SK-N-DZ (cell line): ENCODE measurements at regions not wholly inside any gene's neighbourhood (a gene's known extent, or its start where the extent isn't known, plus 50 kb on each side); places are given as distances from the start of the nearest gene placed in this dataset.

Experiments used
- DNase-seq: peaks from one replicate; pipeline ENCODE4 v3.0.0-alpha.2; 2015; ENCODE audit warnings: low spot score

DNA sequence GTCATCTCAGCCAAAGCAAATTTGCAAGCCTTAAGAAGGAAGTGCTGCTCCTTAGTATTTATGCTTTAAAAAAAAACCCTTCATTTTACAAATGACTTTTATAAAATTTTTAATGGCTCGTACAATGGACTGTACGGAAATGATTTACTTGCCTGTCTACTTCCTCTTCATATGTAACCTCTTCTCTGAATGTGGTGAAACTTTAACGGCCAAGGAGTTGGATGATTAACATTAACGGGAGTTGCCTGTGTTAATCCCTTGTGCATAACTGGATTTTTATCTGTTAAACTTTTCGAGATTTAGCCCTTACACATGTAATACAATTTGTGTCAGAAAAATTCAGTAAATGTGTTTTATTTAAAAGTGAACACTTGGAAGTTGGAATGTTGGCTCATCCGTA is 429.4 kb downstream of the TBC1D4 start:
- DNase-seq = no peak

DNA sequence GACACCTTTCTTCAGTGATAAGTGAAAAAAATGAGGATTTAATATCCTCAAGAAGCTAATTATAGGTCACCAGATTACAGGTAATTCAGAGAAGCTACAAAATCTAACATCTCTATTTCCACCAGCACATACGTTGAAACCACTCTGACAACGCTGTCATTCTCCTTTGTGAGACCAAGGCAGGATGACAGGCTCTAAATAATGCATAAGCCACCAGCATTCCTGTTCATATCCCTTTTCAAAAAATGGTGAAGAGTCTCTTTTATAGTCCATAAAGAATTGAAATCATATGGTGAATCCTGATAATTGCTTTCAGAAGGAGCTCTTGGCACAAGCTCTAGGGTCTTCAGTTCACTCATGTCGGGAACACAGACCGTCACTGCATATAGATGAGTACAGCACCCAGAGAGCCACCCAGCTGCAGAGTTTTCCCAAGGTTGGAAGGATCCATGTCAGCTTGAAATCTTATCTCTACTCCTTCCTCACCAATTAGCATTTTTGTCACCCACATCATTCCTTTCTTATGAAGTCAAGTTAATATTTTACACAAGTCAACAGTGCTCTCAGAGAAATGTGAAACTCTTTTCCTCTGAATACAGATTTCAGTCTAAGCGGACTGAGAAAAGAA is 431.4 kb downstream of the TBC1D4 start:
- no peak for DNase-seq

DNA sequence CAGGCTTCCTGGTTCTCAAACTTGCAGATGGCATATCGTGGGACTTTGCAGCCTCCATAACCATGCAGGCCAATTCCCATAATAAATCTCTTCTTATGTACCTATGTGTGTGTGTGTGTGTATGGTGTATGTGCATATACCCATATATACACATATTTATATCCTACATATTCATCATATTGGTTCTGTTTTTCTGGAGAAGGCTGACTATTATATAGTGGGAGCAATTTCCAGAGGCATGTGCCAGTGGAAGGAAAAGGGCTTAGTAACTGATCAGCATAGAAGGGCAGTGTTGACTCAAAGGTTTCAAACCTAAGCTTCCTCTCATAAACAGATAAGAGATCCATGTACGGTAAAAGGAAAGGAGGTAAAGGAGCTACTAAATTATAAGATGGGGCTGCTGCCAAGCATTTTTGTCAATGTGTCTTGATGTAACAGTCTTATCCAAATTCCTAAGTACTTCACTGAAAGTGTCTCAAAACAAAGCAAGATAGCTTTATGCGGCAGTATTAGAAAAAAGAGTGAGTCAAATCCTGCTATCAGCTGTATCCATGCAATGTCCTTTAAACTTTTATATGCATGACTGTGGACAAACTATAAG is 432.1 kb downstream of the TBC1D4 start:
- no peak for DNase-seq

DNA sequence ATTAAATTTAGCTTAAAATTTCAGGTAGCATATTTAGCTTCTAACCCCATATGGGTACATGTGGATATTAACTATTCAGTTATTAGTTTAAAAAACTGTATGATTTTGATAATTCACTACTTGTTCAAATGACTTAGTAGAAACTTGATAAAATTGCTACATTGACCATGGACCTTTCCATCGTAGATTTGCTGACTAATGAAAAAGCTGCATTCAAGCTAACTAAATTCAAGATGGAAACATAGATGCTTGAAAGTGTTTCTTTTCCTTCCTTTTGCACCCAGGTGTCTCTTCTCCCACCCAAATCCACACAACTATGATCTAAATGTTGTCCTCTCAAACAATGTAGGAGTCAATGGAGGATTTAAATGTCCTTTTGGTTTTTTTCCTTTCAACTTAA is 439.2 kb downstream of the TBC1D4 start:
- DNase-seq = no peak

DNA sequence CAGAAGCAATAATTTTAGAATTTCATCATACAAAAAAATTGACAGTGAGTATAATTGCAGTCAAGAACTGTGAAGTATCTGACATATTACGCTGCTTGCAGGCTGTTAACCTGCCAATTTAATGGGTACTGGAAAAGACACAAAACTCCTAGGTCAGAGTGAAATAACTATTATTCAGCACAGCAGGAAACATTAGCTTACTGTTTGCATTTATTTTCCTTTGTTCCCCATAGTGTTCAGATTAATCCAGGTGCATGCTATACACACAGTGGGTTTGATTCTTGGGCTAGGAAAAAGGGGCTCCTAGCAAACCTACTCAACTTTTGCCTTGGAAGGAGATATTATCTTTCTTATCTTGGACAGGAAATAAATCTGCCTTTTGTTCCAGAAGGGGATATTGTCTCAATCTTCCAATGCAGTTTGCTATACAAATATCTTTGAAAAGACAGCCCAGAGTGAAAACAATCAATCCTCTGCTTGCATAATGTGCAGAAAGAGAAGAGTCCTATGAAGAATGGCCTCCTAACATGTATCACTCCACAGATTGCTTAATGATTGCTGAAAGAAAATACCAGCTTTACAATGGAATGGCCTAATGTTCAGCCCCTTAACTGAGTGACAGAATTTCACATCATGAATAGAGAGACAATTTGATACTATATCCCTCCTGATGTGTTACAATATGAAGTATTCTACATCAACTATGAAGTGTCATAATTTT is 443.4 kb downstream of the TBC1D4 start:
- no peak for DNase-seq

DNA sequence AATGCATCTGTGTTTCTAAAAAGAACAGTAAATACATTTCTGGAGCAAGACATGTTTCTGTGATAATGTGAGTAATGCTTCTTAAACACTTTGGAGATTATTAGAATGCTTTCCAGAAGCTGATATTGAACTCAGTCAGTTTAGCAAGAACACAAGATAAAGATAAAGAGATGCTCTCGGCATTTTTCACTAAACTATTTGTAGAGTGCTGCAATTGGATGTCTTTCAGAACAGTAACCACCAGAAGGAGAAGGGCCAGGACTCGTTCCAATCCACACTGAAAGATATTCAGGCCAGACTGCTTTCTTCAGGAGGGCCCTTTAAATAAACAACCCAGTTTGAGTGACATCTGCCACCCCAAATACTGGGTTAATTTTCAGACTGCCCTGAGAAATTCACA is 456.0 kb downstream of the TBC1D4 start:
- DNase-seq = no peak

DNA sequence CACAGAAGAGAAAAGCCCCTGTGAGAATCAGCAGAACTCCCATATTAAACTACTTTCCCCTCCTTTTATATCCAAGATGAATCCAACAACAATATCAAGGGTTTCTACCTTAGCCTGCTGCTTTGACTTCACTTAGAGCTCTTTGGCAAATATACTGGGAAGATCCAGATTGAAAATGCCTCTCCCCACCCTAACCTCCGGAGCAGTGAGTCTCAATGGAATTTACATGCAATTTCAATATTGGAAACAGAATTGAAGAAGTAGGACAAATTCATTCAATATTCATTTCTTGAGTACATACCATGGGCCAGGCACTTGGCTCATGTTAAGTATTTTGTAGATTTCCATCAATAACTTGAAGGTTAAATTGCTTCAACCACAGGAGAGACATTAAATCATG is 457.4 kb downstream of the TBC1D4 start:
- no peak for DNase-seq

DNA sequence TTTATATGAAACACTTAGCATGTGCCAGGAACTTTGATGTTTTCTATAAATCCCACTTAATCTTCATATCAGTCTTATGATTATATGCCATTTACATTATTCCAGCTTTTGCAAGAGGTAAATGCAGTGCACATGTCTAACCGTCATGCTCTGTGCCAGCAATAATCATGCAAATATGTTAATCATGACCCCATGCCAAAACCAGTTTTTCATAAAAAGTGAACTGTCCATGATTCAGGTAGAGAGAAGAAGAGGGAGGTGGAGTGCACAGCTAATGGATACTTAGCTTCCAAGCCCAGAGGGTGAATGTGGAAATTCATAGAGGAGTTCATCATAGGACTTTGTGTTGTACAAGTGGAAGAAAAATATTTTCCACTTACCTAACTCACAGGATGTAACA is 458.4 kb downstream of the TBC1D4 start:
- DNase-seq = no peak

DNA sequence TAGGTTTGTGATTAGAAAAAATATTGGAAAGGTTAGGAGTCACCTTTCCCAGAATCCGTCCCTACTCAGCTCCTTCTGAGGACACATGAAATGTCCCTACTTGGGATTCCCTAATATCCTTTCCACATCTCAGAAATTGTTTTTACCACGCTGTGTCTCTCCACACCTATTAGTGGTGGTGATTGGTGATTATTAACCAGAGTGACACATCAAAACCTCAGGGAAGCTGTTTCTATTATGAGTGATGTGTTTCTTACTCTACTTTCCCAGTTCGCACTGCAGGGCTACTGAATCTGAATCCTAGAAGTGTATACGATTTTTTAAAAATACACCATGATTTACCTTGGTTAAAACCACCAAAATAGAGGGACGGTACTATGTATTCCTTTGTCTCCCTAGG is 460.8 kb downstream of the TBC1D4 start:
- no peak for DNase-seq

DNA sequence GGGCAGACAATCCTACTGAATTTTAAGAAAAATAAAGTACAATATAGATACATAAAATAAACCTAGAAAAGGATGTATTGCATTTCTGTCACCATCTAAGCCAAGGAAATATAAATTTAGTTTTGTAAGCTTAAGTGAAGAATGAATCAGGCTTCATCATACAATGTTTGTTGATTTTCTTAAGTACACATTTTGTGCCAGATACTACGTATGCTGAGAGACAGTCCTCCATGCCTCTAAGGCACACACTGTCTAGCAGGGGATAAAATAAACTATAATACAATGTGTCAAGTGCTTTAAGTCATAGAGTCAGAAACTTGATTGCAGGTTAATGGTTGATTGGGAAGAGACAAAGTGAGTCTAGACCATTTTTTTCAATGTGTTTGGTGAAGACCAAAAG is 465.7 kb downstream of the TBC1D4 start:
- no peak for DNase-seq

DNA sequence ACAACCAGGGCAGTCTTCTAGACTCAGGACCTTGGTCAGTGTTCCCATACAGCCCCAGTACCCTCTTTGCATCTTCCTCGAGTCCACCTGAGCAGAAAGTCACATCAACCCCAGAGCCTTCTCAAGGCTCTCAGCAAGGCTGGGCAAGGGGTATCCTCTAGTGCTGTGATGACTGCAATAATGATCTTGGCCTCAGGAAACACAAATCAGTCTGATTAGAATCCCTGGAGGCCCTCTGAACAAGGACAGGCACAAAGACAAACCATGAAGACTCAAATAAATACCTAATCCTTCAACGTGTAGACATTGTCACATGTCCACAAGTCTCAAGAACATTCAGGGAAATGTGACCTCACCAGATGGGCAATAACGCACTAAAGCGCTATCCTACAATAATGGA is 468.2 kb downstream of the TBC1D4 start:
- DNase-seq = no peak

DNA sequence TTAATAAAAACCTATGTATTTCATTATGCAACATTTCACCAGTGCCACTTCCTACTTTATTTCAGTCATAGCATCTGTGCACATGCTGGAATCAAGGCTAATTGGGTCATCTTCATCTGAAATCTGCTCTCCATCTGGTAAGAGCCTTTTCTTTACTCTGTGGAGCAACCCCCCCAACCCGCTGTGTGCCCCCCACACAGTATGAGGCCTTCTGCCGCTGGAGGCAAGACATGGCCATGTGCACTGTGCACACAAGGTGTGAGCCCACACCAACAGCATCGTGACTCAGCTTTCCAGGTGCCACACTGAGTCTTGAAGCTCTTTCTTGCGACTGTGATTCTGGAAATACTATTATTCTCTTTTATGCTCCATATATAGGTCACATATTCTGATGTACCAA is 471.0 kb downstream of the TBC1D4 start:
- DNase-seq = no peak

DNA sequence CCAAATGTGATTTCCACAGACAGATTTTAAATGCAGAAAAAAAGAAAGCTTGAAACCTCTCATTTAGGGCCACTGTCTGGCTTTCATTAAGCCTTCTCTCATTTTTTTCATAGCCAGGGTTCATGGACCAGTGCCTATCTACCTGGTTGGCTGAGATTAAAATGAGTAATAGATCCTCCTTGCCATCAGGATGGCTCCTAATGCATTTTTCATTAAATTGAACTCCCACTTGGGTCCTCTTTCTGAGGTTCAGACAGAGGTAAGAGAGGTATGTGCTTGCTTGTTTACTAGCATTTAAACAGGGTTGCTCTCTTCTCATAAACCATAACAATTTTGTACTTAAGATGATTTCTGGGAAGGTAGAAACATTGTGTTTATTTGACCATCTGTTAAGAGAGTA is 473.0 kb downstream of the TBC1D4 start:
- DNase-seq = no peak

DNA sequence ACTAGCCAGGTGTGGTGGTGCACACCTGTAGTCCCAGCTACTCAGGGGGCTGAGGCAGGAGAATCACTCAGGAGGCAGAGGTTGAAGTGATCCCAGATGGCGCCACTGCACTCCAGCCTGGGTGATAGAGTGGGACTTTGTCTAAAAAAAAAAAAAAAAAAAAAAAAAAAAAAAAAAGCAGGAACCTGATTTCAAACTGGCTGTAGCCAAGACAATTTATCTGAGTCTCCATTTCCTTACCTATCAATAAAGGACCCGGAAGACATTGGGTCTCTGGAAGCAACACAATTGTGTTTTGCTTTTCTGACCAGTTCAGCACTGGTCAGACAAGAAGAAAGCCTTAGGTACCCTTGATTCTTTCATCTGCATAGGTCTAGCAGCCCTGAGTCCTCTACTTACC is 491.0 kb downstream of the TBC1D4 start:
- no peak for DNase-seq

DNA sequence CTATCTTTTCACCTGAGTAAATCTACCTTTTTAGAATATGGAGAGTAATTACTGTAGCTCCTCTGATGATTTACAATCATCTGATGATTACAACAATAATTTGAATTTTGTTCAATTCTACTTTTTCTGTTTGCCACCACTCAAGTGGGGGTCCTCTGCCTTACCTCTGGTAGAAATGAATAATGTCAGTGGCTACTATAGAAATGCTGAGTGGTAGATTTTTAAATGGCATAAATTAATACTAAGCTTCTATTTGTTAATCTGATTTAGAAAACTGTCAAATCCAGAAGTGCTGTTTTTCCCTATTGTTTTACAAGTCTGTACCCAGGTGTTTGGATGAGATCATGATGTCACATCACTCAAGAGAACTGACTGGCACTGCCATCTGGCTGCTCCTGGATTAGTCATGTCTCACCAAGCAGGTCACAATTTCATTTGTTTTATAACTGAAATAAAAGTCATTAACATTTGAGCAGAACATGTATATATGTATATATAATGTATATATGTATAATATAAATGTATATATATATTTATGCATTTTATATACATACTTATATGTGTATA is 494.8 kb downstream of the TBC1D4 start:
- no peak for DNase-seq

DNA sequence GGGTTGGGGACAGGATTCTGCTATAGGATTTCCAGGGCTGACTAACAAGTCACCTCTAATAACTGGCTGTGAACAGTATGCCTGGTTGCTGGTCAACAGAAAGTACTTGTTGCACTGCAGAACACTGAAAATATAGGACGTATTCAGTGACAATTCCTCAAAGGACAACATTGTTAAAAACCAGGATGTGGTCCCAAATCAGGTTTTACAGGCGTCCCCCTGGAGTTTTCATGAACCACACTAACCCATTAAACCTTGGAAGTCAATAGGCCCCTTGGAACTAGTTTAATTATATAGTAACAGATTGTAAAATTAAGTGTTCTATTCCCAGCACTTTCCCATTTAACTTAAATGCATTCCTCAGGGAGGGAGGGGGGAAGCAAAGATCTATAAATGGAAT is 495.4 kb downstream of the TBC1D4 start:
- DNase-seq = no peak

DNA sequence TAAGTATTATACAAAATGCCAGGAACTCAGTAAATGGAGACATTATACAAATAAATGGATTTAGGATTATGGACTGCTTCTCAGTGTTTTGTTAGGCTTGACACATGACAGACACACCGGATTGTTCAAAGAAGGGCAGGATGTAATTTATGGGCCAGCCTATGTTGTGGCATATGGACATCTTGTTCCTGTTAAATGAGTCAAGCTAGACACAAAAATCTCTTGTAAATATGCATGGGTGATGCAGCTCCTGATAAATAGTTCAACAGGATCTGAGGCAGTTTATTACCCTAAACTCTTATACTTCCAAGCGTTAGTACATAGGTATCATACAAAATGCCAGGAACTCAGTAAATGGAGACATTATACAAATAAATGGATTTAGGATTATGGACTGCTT is 502.3 kb downstream of the TBC1D4 start:
- peak; percentile 40 for DNase-seq

DNA sequence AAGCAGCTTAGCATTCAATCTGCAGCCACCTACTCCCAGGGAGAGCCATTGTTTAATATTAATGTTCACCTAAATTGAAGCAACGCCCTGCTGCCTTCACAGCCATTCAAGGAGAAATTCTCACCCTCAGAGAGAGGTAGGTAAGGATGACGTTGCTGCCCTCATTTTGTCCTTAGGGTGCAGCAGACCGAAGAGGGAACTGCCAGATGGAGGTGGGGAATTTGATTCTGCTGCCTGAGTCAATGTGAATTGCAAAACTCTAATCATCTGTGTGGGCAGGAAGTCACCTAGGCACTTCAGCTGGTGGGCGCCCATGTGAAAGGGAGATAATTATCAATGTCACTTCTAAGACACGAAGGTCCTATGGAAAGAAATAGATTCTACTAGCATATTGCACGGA is 503.4 kb downstream of the TBC1D4 start:
- DNase-seq = no peak

DNA sequence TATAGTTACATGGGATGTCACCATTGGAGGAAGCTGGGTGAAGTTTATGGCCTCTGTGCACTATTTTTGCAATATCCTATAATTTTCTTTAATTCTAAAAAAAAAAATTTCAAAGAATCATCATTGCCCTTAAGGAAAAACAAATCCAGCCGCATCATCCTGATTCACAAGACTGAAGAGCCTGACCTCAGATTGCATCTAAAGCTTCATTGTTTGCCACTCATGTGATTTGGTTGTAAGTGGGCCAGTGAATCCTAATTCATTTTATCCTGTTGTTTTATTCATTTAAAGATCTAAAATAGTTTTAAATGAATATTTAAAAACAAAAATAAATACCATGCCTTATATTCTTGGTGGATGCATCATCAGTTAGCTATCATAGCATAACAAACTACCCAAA is 504.5 kb downstream of the TBC1D4 start:
- DNase-seq = no peak

DNA sequence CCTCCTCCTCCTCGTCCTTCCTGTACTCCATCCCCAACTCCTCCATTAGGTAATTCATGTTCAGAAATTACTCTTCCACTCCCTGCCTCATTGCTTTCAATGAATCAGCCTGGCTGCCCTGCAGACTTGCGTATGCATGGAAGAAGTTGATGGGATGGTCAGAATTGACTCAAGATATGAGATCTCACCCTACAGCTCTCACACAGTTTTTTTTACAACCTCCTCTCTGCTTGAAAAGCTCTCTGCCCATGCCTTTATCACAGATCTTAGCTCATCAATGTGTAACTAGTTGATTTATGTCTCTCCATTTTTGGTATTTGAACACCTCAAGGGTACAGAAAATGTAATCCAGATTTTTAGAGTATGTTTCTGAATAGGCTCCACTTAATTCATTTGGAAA is 506.9 kb downstream of the TBC1D4 start:
- no peak for DNase-seq

DNA sequence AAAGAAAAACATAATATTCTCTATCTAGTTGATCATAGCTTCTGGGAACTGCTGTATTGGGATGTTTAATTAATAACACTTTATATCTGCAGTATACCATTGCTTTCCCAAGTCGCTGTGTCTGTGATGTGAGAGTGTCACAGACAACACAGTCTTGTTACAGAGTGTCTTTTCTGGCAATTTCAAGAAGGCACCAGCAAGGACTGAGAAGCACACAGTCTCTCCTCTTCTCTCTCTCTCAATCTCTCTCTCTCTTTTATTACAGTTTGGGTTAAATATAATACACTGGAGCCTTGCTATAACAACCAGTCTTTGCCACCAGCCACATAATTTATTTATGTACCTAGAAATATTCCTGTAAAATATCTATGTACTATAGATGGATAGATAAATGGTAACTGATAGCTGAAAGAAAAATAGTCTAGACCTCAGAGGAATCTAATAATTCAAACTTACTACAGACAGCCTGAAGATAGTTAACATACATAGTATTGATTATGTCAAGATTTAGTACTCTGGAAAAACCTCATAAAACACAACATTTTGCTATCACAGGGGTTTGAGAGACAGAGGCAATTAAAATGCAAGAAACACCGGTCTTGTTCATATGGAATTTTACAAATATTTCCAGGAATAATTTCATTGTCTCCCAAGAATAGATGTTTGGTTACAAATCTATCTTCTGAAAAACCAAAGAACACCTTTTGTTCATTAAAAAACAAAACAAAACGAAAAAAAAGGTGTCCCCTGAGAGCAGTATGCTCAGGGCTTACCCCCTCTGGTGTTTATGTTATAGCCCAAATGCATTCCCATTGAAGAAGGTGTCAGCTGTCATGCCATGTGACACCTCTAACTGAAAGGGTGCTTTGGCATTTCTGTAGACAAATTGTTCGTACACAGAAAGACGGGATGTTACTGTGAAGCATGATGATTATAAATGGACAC is 507.8 kb downstream of the TBC1D4 start:
- DNase-seq = no peak

DNA sequence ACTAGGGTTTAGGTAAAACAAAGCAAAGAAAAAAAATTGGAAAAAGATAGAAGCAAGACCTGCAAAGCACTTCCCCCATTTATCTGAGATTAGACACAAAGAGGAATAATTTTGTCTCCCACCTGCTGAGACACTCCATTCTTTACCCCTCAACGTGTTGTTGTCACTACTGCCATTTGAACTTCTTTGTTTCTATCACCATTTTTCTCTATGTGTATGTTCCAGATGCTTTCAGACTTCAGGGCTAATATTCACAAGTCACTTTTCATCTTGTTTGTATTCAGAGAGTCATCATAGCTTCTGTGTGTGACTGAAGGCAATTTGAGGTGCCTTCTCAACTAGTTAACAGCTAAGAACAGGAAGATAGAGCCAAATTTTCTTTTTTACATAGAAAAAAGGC is 512.5 kb downstream of the TBC1D4 start:
- DNase-seq = no peak
